A172 (cell line): ENCODE measurements at regions not wholly inside any gene's neighbourhood (a gene's known extent, or its start where the extent isn't known, plus 50 kb on each side); places are given as distances from the start of the nearest gene placed in this dataset.

Experiments used
- DNase-seq: peaks from one replicate; pipeline ENCODE4 v3.0.0-alpha.2; 2015; ENCODE audit warnings: low spot score

DNA sequence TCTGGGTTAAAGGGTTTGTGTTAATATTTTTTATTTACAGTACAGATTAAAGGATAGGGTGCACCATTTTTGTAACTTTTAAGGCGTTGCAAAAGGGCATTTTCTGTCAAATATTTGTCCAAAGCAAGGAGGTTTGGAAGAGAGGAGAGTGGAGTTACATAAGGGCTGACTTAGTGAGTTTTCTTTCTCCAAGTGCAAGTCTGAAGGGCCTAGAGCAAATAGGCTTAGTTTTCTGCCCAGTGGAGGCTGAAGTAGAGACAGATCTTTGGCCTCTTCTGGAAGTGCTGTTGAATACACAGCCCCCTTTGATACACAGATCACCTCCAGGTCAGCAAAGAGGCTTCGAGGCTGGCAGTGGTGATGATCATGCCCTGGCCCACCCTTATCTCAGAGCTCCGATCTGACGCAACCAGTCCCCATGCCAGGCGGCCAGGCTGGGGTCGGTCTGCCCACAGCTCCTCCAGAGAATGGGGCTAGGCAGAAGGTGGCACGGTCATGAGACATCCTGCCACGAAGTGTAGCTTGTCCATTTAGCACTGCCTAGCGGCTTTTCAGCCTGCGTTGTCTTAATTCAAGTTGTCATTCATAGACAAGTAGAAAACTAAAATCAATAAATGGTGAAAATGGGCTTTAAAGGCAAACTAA lies 79.5 kb upstream of the IRX3 start:
- DNase-seq, result no peak

DNA sequence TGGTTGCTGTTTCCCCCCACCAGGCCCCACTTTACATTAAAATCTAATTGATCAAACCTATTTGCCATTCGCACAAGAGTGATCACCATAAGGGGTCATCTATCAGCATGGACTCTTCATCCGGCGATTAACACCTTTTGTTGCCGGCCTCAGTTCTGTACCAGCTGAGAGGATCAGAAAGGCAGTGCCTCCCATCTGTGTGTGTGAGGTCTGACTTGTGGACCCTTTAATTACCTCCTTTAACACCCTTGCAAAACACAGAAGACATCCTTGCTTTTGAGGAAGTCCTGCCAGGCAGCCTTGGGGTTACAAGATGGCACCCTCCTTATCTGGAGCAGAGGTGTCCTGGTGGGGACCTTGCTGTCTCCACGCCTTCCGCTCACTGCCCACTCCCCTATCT lies 77.2 kb upstream of the IRX3 start:
- no peak for DNase-seq

DNA sequence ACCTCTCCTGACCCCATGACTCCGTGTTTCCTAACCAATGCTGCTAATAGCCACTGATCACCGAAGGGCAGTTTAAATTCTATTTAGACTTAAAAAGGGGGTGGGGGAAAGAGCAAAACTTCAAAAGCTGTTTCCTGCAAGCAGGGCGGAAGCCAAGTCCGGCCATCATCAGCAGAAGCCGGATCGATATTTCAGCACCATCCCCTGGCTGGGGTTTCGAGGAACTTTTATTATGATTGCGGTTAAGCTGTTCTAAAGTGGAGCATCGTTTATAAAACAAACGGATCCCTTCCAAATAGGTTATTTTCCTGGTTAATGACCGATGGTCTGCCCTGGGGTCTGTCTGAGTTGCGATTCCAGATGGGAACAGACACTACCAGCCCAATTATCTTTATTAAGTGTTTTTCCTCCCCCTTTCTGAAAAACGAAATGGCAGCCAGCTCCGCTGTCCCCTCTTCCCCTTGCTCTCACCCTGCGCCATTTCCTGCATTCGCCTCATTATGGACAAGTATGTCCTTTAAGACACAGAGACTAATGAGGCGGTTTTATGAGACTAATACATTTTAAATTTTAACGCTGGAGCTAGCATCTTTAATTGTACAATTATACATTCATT lies 76.1 kb upstream of the IRX3 start:
- DNase-seq, result no peak

DNA sequence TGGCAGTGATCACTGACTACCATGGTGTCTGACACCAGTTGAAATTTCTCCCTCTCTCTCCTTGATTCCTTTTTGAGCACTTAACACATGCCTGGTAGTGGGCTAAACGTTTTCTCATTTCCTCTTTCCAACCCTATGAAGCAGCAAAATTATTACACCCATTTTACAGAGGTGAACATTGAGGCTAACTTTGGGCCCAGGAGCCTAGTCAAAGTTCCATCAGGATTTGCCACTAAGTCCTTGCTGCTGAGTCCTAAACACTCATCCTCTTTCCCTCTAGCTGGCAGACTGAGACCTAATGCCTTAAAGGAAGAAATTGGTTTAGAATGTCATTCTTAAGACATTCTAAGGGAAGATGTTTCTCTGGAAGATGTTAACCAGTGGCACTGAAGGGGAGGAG lies 74.7 kb upstream of the IRX3 start:
- DNase-seq, result no peak

DNA sequence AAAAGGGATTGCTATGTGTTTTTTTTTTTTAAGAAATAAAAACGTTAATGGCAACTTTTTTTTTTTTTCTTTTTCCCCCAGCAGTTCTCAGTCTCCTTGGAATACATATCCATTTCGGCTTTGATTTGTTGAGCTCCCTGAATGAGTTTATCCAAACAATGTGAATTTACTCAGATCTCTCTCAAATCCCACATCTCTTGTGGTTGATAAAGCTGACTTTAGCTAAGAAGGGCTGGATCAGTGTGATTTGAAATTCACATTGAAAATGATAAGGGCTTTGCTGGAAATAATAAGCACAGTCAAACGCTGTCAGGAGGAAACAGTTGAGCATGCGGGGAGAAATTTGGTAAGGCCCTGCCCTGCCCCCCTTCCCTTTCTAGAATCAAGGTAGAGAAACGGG lies 74.1 kb upstream of the IRX3 start:
- no peak for DNase-seq

DNA sequence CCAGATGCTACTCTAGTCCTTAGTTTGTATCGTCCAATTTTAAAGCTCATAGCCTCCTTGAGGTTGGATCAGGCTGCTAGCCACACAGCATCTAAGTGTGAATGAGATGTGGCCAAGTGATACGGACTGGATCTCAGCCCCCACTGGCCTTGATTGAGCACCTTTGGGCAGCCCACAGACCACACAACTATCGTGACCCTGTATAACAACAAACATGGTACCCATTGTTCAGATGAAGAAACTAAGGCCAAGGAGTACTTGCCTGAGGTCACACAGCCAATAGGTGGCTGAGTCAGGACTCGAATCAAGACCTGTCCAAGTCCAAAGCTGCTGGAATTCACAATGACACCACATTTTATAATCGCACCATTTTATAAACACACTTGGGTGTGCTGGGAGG lies 73.0 kb upstream of the IRX3 start:
- no peak for DNase-seq

DNA sequence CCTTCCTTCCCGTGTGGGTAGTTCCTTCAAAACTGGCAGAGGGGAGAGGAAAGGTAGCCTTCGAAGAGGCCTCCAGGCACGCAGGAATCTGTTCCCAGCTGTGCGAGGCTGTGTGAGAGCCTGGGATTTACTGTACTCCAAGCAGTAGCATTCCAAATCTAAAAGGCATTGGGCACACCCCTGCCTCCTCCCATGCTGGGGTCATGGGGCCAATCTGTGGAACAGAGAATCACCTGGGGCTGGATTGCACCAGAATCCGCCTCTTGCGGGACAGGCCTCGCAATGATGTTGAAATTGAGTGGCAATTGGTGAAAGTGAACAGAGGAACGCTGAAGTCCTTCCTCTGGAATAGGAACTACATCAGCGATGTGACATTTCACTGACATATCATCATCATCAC lies 72.5 kb upstream of the IRX3 start:
- no peak for DNase-seq

DNA sequence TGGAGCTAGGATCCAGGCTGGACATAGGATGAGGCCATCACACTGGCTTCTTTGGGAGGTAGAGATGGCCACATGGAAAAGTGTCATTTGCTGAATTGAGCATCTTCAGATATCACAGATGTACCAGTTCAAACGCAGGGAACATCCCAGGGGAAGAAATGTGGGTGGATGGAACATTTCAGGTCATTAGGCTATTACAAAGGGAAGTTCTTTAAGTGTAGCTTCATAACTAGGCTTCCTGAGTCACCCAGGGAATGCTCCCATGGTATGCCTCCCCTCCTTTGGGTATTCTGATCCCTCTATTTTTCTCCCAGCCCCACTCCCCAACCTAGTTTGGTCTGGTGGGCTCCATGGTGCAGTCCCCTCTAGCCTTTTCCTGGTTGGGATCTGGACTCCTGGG lies 69.8 kb upstream of the IRX3 start:
- DNase-seq, result no peak

DNA sequence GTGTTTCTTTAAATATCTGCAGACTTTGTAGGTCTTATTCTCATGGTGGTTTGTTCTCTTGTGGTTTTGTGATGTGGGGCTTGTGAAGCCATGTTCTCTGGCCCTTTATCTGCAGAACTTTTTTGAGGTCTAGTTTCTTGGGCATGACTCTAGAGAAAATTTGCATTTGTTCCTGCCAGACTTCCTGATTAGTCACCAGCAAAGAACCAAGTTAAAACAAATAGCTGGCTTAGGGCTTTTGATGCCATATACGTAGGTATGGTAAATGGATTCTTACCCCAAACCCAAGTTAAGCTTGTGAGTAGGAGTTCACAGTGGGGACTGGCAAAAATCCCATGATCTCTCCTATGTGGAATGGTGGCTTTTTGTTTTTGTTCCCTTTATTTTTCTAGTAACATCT lies 68.7 kb upstream of the IRX3 start:
- DNase-seq, result peak; percentile 38

DNA sequence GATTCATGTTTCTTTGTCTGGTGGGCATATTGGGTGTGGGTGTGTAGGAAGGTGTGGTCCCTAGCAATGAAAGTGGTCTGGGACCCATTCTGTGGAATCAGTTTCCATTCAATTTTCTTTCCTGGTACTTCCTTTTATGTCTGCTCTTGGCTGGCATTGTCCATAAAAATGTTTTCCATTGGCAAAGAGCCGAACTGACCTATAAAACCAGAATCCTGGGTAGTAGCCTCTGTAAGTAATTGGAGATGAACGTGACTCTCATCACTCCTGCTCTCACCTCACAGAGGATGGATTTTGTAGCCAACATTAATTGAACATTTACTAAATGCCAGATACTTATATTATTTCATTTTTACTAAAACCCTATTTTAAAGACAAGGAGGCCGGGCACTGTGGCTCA lies 66.5 kb upstream of the IRX3 start:
- no peak for DNase-seq

DNA sequence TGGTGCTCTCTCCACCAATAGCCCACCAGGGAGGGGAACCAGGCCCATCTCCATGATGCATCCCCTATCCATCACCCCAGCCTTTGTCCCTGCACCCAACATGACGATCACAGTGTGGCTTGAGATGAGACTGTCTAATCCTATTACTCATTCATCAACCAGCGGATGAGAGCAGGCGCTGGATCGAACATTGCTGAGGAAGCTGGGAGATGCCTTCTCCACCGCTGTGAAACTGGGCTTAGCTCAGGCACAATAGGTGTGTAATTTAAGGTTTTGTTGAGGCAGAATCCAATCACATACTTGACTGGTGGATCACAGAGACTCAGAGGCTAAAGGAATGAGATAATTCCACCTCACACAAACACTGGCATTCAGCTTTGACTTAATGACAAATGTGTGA lies 64.6 kb upstream of the IRX3 start:
- no peak for DNase-seq

DNA sequence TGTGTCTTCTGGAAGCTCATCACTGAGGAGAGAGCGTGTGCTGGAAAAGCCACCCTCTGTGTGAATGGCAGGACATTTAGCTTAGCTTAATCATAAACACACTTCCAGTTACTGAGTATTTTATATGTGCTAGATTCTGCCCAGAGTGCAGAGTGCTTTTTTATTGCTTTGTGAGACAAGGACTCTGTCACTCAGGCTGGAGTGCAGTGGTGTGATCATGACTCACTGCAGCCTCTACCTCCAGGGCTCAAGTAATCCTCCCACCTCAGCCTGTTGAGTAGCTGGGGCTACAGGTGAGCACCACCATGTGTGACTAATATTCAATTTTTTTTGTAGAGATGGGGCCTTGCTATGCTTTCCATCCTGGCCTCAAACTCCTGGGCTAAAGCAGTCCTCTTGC lies 61.4 kb upstream of the IRX3 start:
- no peak for DNase-seq

DNA sequence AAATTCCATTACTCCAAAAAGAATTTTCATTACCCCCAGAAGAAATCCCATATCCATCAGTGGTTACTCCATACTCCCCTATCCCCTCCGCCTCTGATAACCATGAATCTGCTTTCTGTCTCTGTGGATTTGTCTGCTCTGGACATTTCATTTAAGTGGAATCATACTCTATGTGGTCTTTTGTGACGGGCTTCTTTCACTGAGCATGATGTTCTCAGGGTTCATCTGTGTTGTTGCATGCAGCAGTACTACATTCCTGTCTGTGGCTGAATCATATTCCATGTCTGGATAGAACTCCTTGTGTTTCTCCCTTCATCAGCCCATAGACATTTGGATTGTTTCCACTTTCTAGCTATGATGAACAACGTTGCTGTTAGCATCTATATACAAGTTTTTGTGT lies 59.5 kb upstream of the IRX3 start:
- DNase-seq, result no peak

DNA sequence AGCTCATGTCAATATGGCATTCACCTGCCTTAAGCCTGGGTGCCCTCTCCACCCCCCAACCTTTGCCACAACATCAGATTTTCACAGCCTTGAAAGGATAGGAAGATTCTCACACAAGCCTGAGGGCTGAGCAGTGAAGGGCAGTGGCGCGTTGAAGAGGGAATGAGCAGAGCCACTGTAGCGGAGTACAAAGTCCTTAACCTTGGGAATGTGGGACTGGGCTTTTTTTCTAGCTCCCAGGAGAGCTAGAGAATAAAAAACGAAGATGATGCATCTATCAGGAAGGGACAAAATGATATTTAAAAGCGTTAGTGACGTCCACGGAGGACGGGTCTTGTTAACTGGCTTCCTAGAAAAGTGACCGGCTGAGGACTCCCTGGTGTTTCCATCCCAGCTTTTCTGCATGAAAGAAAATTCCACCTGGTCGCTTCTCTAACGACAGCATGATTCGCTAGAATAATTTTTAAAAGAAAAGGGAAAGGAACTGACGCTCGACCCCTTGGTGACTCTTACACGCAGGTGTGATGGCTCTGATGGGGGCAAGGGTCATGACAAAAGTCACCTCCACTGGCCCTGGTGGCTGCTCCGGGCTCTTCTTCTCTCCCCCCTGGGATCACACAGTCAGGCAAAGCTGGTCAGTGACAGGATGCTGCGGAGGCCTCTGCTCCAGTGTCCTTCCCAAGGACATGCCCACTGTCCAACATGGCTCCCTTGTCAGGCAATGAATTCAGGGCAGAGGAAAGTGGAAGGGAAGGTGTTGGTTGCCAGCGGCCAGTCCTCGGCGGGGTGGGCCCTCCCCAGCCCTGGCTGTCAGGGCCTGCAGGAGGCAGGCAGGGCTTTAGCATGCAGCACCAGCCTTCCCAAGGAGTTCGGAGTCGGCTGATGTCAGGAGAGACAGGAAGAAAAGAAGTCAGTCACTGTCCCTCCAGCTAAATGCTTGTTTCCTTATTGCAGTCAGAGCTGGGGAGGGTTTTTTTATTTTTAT lies 58.4 kb upstream of the IRX3 start:
- no peak for DNase-seq

DNA sequence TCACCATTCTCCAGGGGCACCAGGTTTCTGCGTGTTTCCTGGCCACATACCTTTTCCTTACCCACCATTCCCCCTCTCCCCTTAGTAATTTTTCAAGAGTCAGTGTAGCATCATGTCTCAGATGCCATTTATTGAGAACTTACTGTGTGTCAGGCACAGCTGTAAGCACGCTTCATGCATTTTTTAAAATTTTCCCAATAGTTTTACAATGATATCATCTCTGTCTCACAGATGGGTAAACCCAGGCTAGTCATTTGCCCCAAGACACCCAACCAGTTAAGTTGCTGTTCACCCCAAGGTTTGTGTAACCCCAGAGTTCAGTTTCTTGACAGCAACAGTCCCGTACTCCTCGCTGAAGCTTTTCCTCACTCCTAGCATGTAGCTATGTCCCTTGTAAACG lies 56.4 kb upstream of the IRX3 start:
- no peak for DNase-seq

DNA sequence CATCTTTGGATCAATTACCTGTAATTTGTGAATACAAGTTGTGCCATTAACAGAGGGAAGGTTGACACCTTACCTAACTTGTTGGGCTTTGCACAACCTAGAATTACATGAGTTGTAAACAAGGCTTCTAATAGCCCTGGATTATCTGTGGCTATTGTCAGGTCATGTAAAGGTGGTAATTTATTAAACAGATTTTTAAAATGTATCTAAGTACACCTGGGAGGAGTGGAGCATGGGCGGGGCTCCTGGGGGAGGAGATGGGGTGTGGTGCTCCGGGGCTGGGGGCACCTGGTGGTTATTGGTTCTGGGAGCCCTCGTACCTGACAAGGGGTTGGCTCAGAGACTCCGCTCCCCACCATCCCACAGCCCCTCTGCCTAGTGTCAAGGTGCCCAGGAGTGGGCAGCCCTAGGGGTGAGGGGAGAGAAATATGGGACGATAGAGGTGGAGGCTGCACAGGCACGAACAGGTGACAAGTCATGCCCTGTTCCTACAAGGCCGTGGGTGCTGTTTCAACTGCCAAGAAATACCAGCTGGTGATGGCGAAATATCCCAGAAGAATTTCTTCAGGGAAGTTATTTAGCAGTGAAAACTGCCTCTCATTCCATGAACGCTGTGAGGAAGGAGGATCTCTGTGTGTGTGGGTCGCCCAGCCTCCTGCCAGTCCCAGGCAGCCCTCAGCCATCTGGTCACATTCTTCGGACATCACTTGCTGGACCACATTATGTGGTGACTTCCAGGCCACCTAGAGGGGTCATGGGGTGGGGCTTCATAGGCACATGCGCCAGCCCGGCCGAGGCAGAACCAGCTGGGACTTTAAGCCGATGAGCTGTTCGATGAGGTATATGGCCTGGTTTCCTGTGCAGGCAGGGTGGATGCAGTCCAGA lies 55.5 kb upstream of the IRX3 start:
- no peak for DNase-seq

DNA sequence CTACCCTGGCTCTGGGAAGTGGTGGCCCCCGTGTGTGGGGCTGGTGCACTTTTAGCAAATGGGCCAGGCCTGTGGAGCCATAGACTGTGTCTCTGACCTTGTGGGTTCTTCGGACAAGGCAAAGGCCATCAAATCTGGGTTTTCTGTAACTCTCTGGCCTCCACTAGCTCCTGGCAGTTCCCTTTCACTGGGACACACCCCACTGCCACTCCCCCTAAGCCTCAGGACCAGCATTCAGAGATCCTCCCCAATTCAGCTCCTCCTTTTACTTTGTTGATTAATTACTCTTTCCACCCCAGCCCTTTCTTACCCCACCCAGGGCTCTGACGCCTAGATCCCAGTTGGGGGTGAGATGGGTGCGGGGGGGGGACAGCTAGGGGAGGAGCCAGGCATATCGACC lies 53.9 kb upstream of the IRX3 start:
- no peak for DNase-seq

DNA sequence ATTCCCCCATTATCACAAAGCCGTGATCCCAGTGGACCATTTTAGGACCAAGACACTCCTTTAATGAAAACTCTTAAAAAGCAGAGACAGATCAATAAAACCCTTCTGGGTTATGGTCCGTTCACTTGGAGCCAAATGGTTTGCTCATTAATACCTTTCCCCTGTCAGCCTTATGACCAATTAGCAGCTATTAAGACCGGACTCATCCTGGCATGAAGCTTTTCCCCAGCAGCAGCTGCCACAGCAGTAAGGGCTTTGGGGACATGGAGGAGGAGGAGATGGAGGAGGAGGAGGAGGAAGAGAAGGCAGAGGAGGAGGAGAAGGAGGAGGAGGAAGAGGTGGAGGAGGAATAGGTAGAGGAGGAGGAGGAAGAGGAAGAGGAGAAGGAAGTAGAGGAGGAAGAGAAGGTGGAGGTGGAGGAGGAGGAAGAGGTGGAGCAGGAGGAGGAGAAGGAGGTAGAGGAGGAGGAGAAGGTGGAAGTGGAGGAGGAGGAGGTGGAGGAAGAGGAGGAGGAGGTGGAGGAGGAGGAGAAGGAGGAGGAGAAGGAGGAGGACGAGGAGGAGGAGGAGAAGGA lies 50.1 kb upstream of the IRX3 start:
- no peak for DNase-seq
